22Rv1 (cell line): ENCODE measurements at regions not wholly inside any gene's neighbourhood (a gene's known extent, or its start where the extent isn't known, plus 50 kb on each side); places are given as distances from the start of the nearest gene placed in this dataset.

Source experiments
- H3K27ac ChIP-seq: fragments of 450-650 bp; 2 replicates; pipeline ENCODE4 v1.5.1; 2017
- CTCF ChIP-seq: fragments of 450-650 bp; IDR thresholded peaks from 2 replicates; pipeline ENCODE4 v1.5.1; 2017; ENCODE audit warnings: mild to moderate bottlenecking
- ZFX ChIP-seq: fragments of 450-650 bp; IDR thresholded peaks from 2 replicates; pipeline ENCODE4 v1.6.1; 2017; ENCODE audit warnings: antibody characterized with exemption, borderline replicate concordance

- no peak overlapping the region for H3K27ac ChIP-seq
- TF ChIP-seq ZFX: no peak
- TF ChIP-seq CTCF: no peak
Measured at GRCh38 chr13:74032325-74032724, 101.9 kb downstream of the KLF12 start.

- TF ChIP-seq CTCF: no peak
- no peak for TF ChIP-seq ZFX
- H3K27ac ChIP-seq: no peak overlapping the region
Measured at GRCh38 chr13:74027161-74027779, 106.9 kb downstream of the KLF12 start.

- TF ChIP-seq ZFX (no peak), CTCF (no peak)
- no peak overlapping the region for H3K27ac ChIP-seq
Measured at GRCh38 chr13:74026753-74027152, 107.5 kb downstream of the KLF12 start.

- no peak overlapping the region for H3K27ac ChIP-seq
- TF ChIP-seq ZFX (no peak), CTCF (no peak)
Measured at GRCh38 chr13:74025369-74025768, 108.8 kb downstream of the KLF12 start.

- H3K27ac ChIP-seq: no peak overlapping the region
- no peak for TF ChIP-seq ZFX
- no peak for TF ChIP-seq CTCF
Measured at GRCh38 chr13:74024856-74025255, 109.3 kb downstream of the KLF12 start.

- TF ChIP-seq CTCF: no peak
- TF ChIP-seq ZFX: no peak
- H3K27ac ChIP-seq: no peak overlapping the region
Measured at GRCh38 chr13:74024314-74024713, 109.9 kb downstream of the KLF12 start.

GRCh38 chr13:74023484-74023883 is 110.7 kb downstream of the KLF12 start:
- TF ChIP-seq ZFX (no peak), CTCF (no peak)
- H3K27ac ChIP-seq: no peak overlapping the region
